Erythroblast (primary cell): ENCODE measurements at regions not wholly inside any gene's neighbourhood (a gene's known extent, or its start where the extent isn't known, plus 50 kb on each side); places are given as distances from the start of the nearest gene placed in this dataset.
"Not testable (repeated sequence)": the region's sequence is repeated elsewhere in the genome, so short reads cannot be mapped to it uniquely, and the experiment has no call there.

ENCODE experiments used
- GATA1 ChIP-seq: IDR thresholded peaks from 2 replicates; pipeline ENCODE4 v1.6.1; 2011; ENCODE audit warnings: low read depth, mild to moderate bottlenecking, control low read depth, low read length, moderate library complexity
- POLR2A ChIP-seq: IDR thresholded peaks from 2 replicates; pipeline ENCODE4 v1.6.1; 2011; ENCODE audit warnings: mild to moderate bottlenecking, low read length

DNA sequence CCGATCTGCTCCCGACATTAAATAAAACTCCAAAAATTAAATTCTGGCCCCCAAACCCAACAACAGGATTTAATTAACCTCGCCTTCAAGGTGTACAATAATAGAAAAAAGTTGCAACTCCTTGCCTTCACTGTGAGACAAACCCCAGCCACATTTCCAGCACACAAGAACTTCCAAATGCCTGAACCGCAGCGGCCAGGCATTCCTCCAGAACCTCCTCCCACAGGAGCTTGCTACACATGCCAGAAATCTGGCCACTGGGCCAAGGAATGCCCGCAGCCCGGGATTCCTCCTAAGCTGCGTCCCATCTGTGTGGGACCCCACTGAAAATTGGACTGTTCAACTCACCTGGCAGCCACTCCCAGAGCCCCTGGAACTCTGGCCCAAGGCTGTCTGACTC, 88.2 kb upstream of the TRIB2 start:
- TF ChIP-seq POLR2A, GATA1: not testable (repeated sequence)
